ENCODE measurements at regions not wholly inside any gene's neighbourhood (a gene's known extent, or its start where the extent isn't known, plus 50 kb on each side); places are given as distances from the start of the nearest gene placed in this dataset.

DNA sequence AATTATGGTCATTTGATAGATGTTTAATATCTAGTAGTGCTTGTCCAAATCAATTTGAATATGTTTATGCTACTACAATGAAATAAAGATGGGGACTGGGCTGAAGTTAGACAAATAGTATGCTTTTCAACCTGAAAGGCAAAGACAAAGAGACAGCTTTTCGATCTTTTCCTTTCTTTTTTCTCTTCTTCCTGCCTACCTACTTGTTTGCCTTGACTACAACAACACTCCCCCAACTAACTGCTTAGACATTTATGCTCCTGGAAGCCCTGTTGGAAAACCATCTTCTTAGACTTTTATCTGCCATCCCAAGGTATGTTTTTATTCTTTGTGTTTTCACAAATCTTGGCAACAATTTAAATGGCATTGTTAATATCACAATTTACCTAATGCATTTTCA lies 374.4 kb upstream of the DDI1 start:
- H3K4me1 ChIP-seq (ENCODE audit: insufficient read depth, low read length, poor library complexity, severe bottlenecking), result peaks cover 3% of the 10 kb centered on the region
- no peak for DNase-seq (ENCODE audit: low spot score)
- no peak overlapping the region for H3K27ac ChIP-seq (ENCODE audit: low read depth, low read length, poor library complexity, severe bottlenecking)
- no peak overlapping the region for H3K4me3 ChIP-seq (ENCODE audit: low read depth, low read length, poor library complexity, severe bottlenecking)
- intact Hi-C loops (cut with micrococcal nuclease; ENCODE audit: unreplicated experiment), result no loop called here
- no peaks in the 10 kb centered on the region for H3K36me3 ChIP-seq (ENCODE audit: insufficient read depth, low read length, poor library complexity, severe bottlenecking)
- H3K27me3 ChIP-seq (replicated peaks; ENCODE audit: insufficient read depth, low read depth, low read length, poor library complexity), result no peaks in the 10 kb centered on the region
- no TSS peak for BruUV-seq (replicated peaks)
- no peaks in the 10 kb centered on the region for H3K9me3 ChIP-seq (ENCODE audit: low read depth, low read length, poor library complexity, severe bottlenecking)
- POLR2A ChIA-PET (ENCODE audit: low non-redundant PET), result no interaction called here
- TF ChIP-seq, protein P1, sequence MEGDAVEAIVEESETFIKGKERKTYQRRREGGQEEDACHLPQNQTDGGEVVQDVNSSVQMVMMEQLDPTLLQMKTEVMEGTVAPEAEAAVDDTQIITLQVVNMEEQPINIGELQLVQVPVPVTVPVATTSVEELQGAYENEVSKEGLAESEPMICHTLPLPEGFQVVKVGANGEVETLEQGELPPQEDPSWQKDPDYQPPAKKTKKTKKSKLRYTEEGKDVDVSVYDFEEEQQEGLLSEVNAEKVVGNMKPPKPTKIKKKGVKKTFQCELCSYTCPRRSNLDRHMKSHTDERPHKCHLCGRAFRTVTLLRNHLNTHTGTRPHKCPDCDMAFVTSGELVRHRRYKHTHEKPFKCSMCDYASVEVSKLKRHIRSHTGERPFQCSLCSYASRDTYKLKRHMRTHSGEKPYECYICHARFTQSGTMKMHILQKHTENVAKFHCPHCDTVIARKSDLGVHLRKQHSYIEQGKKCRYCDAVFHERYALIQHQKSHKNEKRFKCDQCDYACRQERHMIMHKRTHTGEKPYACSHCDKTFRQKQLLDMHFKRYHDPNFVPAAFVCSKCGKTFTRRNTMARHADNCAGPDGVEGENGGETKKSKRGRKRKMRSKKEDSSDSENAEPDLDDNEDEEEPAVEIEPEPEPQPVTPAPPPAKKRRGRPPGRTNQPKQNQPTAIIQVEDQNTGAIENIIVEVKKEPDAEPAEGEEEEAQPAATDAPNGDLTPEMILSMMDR (conservative IDR thresholded peaks at IDR 0.05; ENCODE audit: low read depth, low read length), result no peak
- no peak for TF ChIP-seq EZH2 (IDR thresholded peaks at IDR 0.05; ENCODE audit: borderline replicate concordance, low read depth, low read length, poor library complexity, severe bottlenecking)
- CTCF ChIA-PET, result no interaction called here

DNA sequence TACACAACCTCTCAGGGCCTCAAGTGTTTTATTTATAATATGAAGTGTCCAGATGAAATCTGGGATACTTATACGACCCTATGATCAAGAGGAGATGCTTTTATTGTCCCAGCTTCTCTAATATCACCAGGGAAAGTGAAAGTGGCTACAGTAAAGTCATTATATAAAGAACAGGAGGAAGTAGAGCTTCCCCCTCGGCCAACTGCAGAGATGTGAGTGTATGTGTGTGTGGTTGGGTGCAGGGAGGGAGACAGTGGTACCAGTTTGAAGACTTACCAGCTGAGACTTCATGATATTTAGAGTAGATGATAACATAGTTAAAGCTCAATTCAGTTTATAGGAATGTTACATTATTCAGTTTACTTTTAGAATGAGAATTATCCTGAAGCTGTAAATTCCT lies 373.6 kb upstream of the DDI1 start:
- Histone ChIP-seq H3K36me3 (ENCODE audit: insufficient read depth, low read length, poor library complexity, severe bottlenecking) (no peaks in the 10 kb centered on the region), H3K27me3 (replicated peaks; ENCODE audit: insufficient read depth, low read depth, low read length, poor library complexity) (no peaks in the 10 kb centered on the region), H3K4me3 (ENCODE audit: low read depth, low read length, poor library complexity, severe bottlenecking) (no peak overlapping the region), H3K9me3 (ENCODE audit: low read depth, low read length, poor library complexity, severe bottlenecking) (no peaks in the 10 kb centered on the region), H3K27ac (ENCODE audit: low read depth, low read length, poor library complexity, severe bottlenecking) (no peak overlapping the region), H3K4me1 (ENCODE audit: insufficient read depth, low read length, poor library complexity, severe bottlenecking) (peaks cover 3% of the 10 kb centered on the region)
- ChIA-PET CTCF (no interaction called here), POLR2A (ENCODE audit: low non-redundant PET) (no interaction called here)
- TF ChIP-seq, protein P1 (conservative IDR thresholded peaks at IDR 0.05; ENCODE audit: low read depth, low read length), result no peak
- TF ChIP-seq EZH2 (IDR thresholded peaks at IDR 0.05; ENCODE audit: borderline replicate concordance, low read depth, low read length, poor library complexity, severe bottlenecking), result no peak
- no peak for DNase-seq (ENCODE audit: low spot score)
- intact Hi-C loops (cut with micrococcal nuclease; ENCODE audit: unreplicated experiment), result no loop called here
- no TSS peak for BruUV-seq (replicated peaks)

DNA sequence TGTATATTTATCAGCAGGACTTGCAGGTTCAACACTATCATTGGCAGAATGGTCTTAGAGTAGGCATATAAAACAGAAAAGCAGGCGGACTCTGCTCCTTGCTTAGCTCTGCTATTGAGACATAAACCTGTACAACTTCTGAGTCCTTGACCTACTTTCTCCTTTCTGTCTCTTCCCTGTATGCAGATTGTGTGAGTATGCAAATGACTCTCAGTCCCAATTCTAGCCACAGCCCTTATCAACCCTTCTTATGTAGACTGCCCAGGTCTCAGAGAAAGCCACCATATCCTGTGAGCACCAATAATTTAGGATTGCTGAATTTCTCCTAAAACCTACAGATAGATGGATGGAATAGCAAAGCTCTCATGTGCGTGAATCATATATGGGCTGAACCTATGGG lies 367.6 kb upstream of the DDI1 start:
- intact Hi-C loops (cut with micrococcal nuclease; ENCODE audit: unreplicated experiment), result no loop called here
- CTCF ChIA-PET, result interaction anchor here (1.7 kb wide), 1 partner anchor 13 kb away, joined by 5 read pairs; no protein-coding TSS in a partner anchor
- POLR2A ChIA-PET (ENCODE audit: low non-redundant PET), result no interaction called here

More for the DNA sequence above, 367.6 kb upstream of the DDI1 start:
- TF ChIP-seq, protein P1 (conservative IDR thresholded peaks at IDR 0.05; ENCODE audit: low read depth, low read length), result no peak
- no peak for TF ChIP-seq EZH2 (IDR thresholded peaks at IDR 0.05; ENCODE audit: borderline replicate concordance, low read depth, low read length, poor library complexity, severe bottlenecking)
- Histone ChIP-seq H3K9me3 (ENCODE audit: low read depth, low read length, poor library complexity, severe bottlenecking) (no peaks in the 10 kb centered on the region), H3K4me3 (ENCODE audit: low read depth, low read length, poor library complexity, severe bottlenecking) (no peak overlapping the region), H3K36me3 (ENCODE audit: insufficient read depth, low read length, poor library complexity, severe bottlenecking) (no peaks in the 10 kb centered on the region), H3K4me1 (ENCODE audit: insufficient read depth, low read length, poor library complexity, severe bottlenecking) (no peaks in the 10 kb centered on the region), H3K27ac (ENCODE audit: low read depth, low read length, poor library complexity, severe bottlenecking) (no peak overlapping the region), H3K27me3 (replicated peaks; ENCODE audit: insufficient read depth, low read depth, low read length, poor library complexity) (no peaks in the 10 kb centered on the region)
- DNase-seq (ENCODE audit: low spot score), result no peak
- BruUV-seq (replicated peaks), result no TSS peak

All from A673 (cell line).